ENCODE measurements at regions not wholly inside any gene's neighbourhood (a gene's known extent, or its start where the extent isn't known, plus 50 kb on each side); places are given as distances from the start of the nearest gene placed in this dataset.

DNA sequence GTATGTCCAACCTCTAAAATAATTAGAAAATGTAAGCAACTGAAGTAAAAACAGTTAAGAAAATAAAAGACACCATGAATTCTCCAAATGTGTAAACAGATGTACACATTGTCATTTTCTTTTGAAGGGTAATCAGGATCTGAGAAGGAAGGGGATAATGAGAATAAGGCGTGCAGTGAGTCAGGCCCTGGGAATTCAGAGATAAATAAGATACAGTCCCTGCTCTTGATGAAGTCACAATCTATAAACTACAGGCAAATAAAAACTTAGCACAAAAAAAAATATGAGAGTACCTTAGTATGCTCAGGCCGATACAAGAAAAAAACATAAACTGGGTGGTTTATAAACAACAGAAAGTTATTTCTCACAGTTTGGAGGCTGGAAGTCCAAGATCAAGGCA is 315.3 kb downstream of the DNAH5 start:
- TF ChIP-seq, protein P1, sequence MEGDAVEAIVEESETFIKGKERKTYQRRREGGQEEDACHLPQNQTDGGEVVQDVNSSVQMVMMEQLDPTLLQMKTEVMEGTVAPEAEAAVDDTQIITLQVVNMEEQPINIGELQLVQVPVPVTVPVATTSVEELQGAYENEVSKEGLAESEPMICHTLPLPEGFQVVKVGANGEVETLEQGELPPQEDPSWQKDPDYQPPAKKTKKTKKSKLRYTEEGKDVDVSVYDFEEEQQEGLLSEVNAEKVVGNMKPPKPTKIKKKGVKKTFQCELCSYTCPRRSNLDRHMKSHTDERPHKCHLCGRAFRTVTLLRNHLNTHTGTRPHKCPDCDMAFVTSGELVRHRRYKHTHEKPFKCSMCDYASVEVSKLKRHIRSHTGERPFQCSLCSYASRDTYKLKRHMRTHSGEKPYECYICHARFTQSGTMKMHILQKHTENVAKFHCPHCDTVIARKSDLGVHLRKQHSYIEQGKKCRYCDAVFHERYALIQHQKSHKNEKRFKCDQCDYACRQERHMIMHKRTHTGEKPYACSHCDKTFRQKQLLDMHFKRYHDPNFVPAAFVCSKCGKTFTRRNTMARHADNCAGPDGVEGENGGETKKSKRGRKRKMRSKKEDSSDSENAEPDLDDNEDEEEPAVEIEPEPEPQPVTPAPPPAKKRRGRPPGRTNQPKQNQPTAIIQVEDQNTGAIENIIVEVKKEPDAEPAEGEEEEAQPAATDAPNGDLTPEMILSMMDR (conservative IDR thresholded peaks at IDR 0.05) = no peak
- Histone ChIP-seq H2AK5ac (ENCODE audit: insufficient read length, low read length) (no peak overlapping the region), H3K23me2 (ENCODE audit: insufficient read length, low read depth, low read length, poor library complexity, severe bottlenecking) (no peaks in the 10 kb centered on the region), H3K4me1 (ENCODE audit: insufficient read depth, low read length) (no peaks in the 10 kb centered on the region), H3K23ac (ENCODE audit: insufficient read length, low read depth, low read length) (no peak overlapping the region), H4K5ac (ENCODE audit: insufficient read length, low read depth, low read length) (no peak overlapping the region), H3K9me3 (ENCODE audit: control insufficient read depth, low read depth, low read length) (no peaks in the 10 kb centered on the region), H3K4ac (ENCODE audit: low read depth, low read length) (no peak overlapping the region), H3K14ac (ENCODE audit: insufficient read depth, low read length) (no peak overlapping the region), H3K18ac (ENCODE audit: insufficient read length, low read depth, low read length) (no peak overlapping the region), H3K79me2 (ENCODE audit: insufficient read depth, low read length) (no peaks in the 10 kb centered on the region), H3K9ac (ENCODE audit: extremely low read depth, insufficient read length, low read length) (no peak overlapping the region), H3K56ac (ENCODE audit: insufficient read length, low read depth, low read length) (no peak overlapping the region), H2BK20ac (ENCODE audit: low read depth, low read length, poor library complexity, severe bottlenecking) (no peak overlapping the region), H4K20me1 (ENCODE audit: control insufficient read depth, insufficient read depth, insufficient read length) (no peaks in the 10 kb centered on the region), H3T11ph (ENCODE audit: low read length) (no peak overlapping the region), H4K91ac (ENCODE audit: insufficient read length, low read depth, low read length) (no peak overlapping the region), H3K27ac (ENCODE audit: insufficient read length, low read depth, low read length) (no peak overlapping the region), H2BK12ac (ENCODE audit: insufficient read length, low read depth, low read length) (no peak overlapping the region), H2BK15ac (ENCODE audit: low read depth, low read length) (no peak overlapping the region), H2AFZ (ENCODE audit: low read length) (no peak overlapping the region), H3K79me1 (ENCODE audit: insufficient read depth, low read depth, low read length, poor library complexity, severe bottlenecking) (no peaks in the 10 kb centered on the region), H3K27me3 (ENCODE audit: insufficient read depth, low read length) (no peaks in the 10 kb centered on the region), H2BK120ac (ENCODE audit: low read depth, low read length, poor library complexity, severe bottlenecking) (no peak overlapping the region), H3K4me2 (ENCODE audit: insufficient read depth, insufficient read length, low read length) (no peak overlapping the region), H4K8ac (replicated peaks; ENCODE audit: insufficient read length, low read depth, low read length) (no peak overlapping the region), H2BK5ac (ENCODE audit: insufficient read length, low read length) (no peak overlapping the region)
- DNase-seq = no peak
- Mint-ChIP-seq H3K4me3 (no peak overlapping the region), H3K27me3 (ENCODE audit: low read depth) (no peaks in the 10 kb centered on the region), H3K36me3 (ENCODE audit: insufficient read depth in 1 of 3, low read depth in 3 of 3) (peaks cover 0 to 7% (median 4%) of the 10 kb centered on the region in 3 experiments; a peak in 3 of 7 replicates), H3K4me1 (0 out of 4 replicates have a peak, but pooled peaks cover 0 to 2% of the 10 kb centered on the region in 2 experiments), H3K9me3 (peaks cover 5 to 15% of the 10 kb centered on the region in 2 experiments; a peak in 4 of 5 replicates), H3K27ac (peak overlapping the region in 1 of 3 experiments; percentile 24; a peak in 1 of 7 replicates)
- WGBS (ENCODE audit: extremely low coverage, insufficient read length, low lambda C conversion rate) = no CpG with 5 or more reads among the region's 2 CpGs
